ENCODE measurements at regions not wholly inside any gene's neighbourhood (a gene's known extent, or its start where the extent isn't known, plus 50 kb on each side); places are given as distances from the start of the nearest gene placed in this dataset.

GRCh38 chr13:91134803-91135184 lies 212.7 kb upstream of the MIR17HG start:
- Histone ChIP-seq H3K4me3 (no peak overlapping the region), H3K36me3 (no peaks in the 10 kb centered on the region), H3K9me3 (no peaks in the 10 kb centered on the region), H3K27me3 (no peaks in the 10 kb centered on the region), H3K4me1 (no peaks in the 10 kb centered on the region), H3K27ac (no peak overlapping the region)
- intact Hi-C loops (cut with DNase I), result loop anchor here (10.0 kb wide), 1 partner anchor 590 kb away; no protein-coding TSS in a partner anchor
- DNase-seq, result no peak
- no peak for TF ChIP-seq CTCF (IDR thresholded peaks at IDR 0.05)
- no peak for TF ChIP-seq POLR2AphosphoS5 (IDR thresholded peaks at IDR 0.05)
- TF ChIP-seq EP300 (IDR thresholded peaks at IDR 0.05), result no peak
- WGBS, 2 donors, result 63 to 70% methylated on average over 2 of the region's 2 CpGs

GRCh38 chr13:91135376-91135775 lies 212.1 kb upstream of the MIR17HG start:
- Histone ChIP-seq H3K4me3 (no peak overlapping the region), H3K4me1 (no peaks in the 10 kb centered on the region), H3K9me3 (no peaks in the 10 kb centered on the region), H3K27ac (no peak overlapping the region), H3K27me3 (no peaks in the 10 kb centered on the region), H3K36me3 (no peaks in the 10 kb centered on the region)
- DNase-seq, result no peak
- no peak for TF ChIP-seq EP300 (IDR thresholded peaks at IDR 0.05)
- no peak for TF ChIP-seq POLR2A (IDR thresholded peaks at IDR 0.05)
- no peak for TF ChIP-seq POLR2AphosphoS5 (IDR thresholded peaks at IDR 0.05)
- no peak for TF ChIP-seq CTCF (IDR thresholded peaks at IDR 0.05)
- intact Hi-C loops (cut with DNase I), result loop anchor here (10.0 kb wide), 1 partner anchor 589 kb away; no protein-coding TSS in a partner anchor

GRCh38 chr13:91135968-91136367 lies 211.5 kb upstream of the MIR17HG start:
- intact Hi-C loops (cut with DNase I), result loop anchor here (10.0 kb wide), 1 partner anchor 589 kb away; no protein-coding TSS in a partner anchor
- H3K27ac ChIP-seq, result no peak overlapping the region
- no peak overlapping the region for H3K4me3 ChIP-seq
- H3K9me3 ChIP-seq, result no peaks in the 10 kb centered on the region
- no peaks in the 10 kb centered on the region for H3K4me1 ChIP-seq
- no peak for DNase-seq
- TF ChIP-seq CTCF (IDR thresholded peaks at IDR 0.05) (no peak), POLR2A (IDR thresholded peaks at IDR 0.05) (no peak), EP300 (IDR thresholded peaks at IDR 0.05) (no peak)
- no peaks in the 10 kb centered on the region for H3K36me3 ChIP-seq
- H3K27me3 ChIP-seq, result no peaks in the 10 kb centered on the region

- H3K4me1 ChIP-seq, result no peaks in the 10 kb centered on the region
- WGBS, 2 donors, result 62 to 82% methylated on average over 2 of the region's 2 CpGs
- no peak overlapping the region for H3K4me3 ChIP-seq
These were observed 210.7 kb upstream of the MIR17HG start for GRCh38 chr13:91136806-91137205.

More at GRCh38 chr13:91136806-91137205, 210.7 kb upstream of the MIR17HG start:
- Histone ChIP-seq H3K36me3 (no peaks in the 10 kb centered on the region), H3K27me3 (no peaks in the 10 kb centered on the region), H3K27ac (no peak overlapping the region), H3K9me3 (no peaks in the 10 kb centered on the region)
- no peak for DNase-seq
- TF ChIP-seq EP300 (IDR thresholded peaks at IDR 0.05) (no peak), POLR2A (IDR thresholded peaks at IDR 0.05) (no peak), POLR2AphosphoS5 (IDR thresholded peaks at IDR 0.05) (no peak), CTCF (IDR thresholded peaks at IDR 0.05) (no peak)
- intact Hi-C loops (cut with DNase I), result loop anchor here (10.0 kb wide), 1 partner anchor 588 kb away; no protein-coding TSS in a partner anchor

Data from sigmoid colon (tissue), 6 donors.